Medulla oblongata (tissue), 1 donor: ENCODE measurements at regions not wholly inside any gene's neighbourhood (a gene's known extent, or its start where the extent isn't known, plus 50 kb on each side); places are given as distances from the start of the nearest gene placed in this dataset.

Experiments
- DNase-seq: peaks from one replicate; pipeline ENCODE4 v3.0.0-alpha.2; 2015; ENCODE audit errors: extremely low spot score

DNA sequence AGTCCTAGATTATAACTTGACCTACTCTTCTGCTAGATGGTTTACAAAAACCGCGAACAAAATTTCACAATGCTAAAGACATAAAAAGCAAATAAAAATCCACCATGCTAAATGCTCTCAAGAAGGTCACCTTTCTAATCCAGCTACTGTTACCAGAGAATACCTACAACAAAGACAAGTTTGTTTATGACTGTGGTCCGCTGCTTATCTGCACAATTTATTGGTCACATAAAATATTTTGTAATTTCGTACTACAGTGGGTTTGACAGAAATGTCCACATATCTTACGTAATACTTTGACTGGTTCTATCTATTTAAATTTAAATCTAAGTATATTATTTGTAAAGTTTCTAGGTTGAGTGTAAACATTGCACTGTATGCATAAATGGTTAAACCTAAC is 257.6 kb upstream of the ZNF608 start:
- no peak for DNase-seq

DNA sequence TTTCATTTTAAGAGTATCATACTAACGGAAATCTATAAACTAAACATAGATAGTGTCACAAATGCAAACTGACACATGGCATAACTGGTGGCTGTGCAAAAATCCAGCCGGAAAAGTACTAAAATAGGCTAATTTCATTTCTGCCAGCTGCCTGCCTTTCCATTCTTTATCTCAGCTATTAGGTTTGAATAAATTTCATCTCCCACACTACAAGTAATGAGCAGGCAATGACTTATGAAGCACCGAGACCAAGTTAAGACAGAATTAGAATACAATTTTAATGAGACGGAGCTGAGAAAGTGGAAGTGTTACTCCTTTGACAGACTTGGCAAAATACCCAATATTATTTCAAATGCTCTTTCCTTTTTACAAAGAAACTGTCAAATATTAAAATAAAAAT is 258.8 kb upstream of the ZNF608 start:
- no peak for DNase-seq

DNA sequence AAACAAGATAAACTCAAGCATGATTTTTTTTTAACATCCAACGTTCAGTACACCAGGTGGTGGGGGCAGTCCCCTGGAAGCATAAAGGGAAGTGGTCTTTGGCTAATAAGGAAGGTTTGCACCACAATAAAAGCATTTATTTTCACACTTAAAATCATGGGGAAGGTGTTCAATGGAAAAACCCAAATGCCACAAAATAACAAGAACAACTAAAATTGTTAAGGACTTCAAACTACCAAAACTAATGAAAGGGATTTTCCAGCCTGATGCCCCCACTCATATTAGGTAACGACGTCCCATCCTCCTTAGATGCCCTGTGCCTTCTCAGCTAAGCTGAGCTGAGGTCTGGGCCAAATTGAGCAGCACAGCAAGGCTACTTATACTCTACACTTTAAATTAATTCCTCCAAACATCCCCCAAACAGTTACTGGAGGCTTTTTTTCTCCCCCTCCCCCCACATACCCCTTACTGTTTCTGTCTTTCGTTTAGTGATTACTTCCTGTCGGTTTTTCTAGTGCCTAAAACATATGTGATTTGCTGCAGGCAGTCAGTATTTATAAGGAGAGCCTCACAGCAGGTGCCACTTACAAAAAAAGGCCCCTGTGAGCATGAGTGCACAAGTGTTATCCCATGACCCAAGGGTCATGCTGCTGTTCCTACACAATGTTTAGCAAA is 259.7 kb upstream of the ZNF608 start:
- DNase-seq = no peak

DNA sequence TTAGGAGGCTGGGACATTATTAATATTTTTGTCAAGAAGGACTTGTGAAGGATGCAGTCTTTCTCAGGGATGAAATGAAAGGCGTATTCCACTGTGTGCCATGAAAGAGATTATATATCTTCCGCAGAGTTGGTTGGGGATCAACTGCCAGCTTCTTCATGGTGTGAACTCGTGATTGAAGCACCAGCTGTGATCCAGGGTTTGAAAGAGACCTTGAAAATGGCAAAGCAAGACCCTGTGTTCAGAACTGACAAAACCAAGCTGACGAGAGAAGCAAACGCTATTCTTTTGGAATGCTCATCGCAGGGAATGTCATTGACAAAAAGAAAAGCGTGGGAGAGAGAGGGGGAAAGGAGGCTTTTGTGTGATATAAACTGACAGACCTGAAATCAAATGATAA is 263.9 kb upstream of the ZNF608 start:
- DNase-seq = no peak

DNA sequence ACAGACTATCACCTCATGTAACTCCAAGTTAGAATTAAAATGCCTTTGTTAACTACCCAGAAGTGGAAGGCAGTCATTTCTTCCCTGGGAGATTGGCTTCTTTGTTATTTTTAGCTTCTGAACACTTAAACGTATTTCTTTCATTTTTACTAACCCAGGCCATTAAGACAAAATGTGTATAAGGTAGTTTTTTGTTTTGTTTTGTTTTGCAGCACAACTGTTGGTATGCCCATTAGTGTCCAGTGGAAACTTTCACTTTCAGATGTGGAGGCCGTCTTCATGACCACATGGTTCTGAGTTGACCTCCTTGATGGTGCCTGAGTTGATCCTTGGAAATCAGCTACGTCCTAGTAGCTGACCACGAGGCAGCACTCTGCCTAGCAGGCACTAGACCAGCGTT is 264.6 kb upstream of the ZNF608 start:
- DNase-seq = no peak

DNA sequence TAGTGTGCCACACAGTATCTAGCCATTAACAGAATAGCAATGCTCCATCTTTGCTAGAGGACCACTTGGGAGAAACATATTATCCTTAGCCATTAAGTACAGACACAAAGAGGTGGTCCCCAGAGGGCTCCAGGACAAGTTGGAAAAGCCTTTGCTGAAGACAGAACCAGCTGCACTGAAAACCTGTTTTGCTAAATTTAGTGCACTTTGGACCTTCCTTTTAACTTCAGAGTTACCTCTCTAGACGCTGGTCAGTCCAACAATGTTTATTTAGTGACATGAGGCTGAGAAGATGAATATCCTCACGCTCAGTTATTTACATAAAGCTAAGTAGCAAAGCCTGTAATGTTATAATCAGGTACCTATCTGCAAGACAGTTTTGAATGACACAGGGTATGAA is 265.0 kb upstream of the ZNF608 start:
- DNase-seq = no peak

DNA sequence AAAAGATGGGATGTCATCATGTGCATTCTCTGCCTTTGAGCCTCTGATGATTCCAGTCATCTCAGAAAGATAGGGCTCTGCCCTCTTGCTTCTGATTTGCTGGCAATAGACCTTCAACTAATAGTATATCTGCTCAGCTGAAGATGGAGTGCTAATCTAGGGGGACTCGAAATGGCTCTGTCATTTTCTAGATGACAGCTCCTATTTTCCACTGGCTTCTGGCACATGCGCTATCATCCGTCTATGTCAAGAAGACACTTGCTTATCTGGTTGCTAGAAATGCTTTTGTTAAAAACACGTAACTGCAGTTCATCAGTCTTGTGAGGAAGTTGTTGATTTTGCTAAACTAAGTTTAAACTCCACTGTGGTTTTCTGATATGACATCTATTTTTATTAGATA is 265.5 kb upstream of the ZNF608 start:
- no peak for DNase-seq

DNA sequence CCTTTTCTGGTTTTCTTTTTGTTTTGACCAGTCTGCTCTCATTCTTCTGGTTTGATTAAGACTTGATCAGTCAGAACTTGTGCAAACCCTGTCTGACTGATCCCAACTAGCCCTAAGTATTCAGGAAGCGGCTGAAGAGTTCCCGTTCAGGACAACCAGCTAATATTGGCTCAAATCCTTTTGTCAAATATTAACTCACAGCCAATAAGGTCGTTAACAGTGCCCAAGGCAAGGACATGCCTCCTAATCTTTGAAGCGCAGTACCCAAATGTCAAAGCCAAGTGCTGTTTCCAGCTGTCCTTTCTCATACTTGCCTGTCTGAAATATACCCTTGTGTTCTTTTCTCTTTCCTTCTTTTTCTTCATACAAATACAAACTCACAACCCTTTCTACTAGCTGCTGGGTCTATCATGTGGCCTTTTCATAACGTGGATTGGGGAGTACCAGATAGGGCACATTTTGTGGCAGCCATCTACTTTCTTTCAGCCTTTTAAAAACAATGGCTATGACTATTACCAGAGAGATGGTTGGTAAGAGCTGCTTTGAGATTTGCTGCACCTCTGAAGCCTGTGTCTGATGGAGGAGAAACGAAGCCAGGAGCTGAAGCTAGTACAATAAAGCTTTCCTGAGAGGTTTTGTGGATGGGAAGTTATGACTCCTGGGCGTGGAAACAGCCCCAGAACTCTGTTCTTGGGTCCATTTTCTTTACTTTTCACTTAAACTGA is 266.4 kb upstream of the ZNF608 start:
- DNase-seq = no peak

DNA sequence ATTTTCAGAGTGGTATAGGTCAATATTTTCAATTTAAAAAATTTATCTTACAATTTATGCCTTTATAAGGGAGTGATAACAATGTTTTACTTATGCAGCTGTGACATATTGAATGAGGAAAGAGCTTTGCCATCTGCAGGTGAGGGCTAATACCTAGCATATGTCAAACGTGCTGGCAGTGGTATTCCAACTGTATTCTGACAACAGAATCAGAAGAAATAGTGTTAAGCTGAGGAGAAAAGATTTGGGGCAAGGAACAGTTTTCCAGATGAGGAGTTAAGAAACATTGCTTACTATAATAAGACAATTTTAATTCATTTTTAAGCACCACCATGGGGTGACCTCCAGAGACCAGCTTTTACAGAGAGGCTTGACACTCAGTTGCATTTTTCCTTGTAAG is 267.8 kb upstream of the ZNF608 start:
- no peak for DNase-seq

DNA sequence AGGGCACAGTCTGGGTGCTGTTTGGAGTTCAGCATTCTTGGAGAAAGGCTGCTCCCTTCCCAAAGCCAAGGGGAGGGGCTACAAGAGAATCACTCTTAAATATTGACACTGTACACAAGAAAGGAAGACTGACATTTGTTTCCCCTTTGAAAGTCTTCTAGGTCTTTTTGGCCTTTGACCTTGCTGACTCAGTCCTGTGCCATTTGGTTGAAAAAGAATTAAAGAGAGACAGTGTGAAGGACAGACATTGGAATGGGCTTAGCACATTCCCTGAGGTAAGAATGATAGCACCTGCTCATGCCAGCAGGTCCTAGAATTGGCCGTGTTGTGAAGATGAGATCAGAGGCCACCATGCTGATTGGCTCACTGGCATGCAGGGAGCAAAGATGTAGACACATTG is 271.4 kb upstream of the ZNF608 start:
- no peak for DNase-seq

DNA sequence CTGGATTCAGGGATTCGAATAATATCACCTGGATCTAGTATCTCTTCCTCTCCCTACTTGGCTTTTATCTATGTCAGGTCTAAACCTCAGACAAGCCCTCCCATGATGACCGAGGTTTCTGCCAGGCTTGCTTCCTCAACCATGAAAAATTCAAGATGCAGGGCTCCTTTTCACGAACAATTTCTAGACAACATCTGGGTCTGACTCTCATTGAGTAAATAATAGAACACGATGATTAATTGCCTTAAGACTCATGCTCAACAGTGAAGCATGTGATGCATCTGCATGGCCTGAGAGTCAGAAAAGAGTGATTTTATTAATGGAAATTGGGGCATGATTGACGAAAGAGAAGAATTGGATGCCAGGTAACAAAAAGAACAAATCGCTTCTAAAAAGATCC is 277.2 kb upstream of the ZNF608 start:
- DNase-seq = no peak

DNA sequence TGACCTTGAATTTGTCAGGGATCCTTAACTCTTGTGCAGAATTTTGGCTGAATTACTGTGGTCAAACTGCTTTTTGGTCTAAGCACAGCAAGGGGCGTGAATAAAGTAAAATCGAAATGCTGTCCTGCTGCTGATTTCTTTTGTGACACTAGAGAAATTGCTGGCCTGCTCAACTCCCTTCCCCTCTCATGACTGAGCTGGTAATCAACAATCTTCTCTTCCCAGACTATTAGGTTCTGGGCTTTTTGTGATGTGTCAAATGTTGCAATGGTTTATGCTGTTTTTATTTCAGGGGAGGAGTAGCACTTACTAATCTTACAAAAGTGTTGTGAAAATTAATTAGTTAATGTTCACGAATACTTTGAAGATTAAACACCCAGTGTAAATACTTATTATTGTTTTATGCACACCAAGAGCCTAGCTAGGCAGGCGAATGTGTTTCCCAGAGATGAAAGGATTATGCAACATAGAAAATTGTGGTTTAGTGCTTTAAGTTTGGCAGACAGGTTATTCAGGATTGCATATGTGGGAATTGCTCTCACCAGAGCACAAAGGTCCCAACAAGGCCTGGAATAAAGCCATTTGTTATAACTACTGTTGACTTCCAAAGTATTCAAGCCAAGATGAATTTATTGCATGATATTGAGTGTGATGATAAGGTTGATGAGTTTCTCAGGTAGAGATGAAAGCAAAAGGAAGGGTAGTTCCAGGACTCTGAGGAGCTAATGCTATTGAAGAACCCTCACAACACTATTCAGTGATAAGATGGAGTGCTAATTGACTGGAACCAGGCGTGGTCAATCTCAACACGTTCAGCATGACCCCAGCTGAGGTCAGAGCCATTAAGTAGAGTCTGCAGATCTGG is 280.7 kb upstream of the ZNF608 start:
- DNase-seq = no peak

DNA sequence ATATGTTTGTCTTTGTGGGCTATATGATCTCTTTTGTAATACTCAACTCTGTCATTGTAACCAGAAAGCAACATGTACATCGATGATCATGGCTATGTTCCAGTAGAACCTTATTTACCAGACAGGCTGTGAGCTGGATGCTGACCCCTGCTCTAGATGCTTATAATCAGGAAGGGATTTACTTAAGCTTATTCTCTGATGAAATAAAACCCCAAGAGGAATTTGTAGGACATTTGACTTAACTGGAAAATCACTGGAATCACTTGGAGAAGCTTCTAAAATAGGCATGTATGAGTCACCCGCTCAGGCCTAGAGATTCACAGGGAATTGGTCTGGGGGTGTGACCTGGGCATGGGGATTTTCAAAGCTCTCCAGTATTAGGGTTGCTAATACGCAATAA is 285.8 kb upstream of the ZNF608 start:
- no peak for DNase-seq

DNA sequence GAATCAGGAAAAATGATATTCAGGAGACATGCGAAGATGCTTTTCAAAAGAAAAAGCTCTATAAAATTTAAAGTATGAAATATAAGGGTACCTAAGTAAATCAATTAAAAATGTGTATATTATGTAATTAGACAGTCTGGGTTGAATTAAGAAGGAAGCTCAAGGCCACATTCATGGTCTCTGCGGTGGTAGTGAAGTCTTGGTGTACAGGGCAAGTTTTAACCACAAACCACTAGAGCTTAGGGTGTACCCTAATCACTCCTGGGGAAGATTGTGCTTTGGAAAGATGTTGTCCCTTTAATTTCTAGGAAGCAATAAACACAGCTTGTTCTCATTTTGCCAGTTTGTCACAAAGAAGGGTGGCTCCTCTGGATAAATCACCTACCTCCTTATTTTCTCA is 287.2 kb upstream of the ZNF608 start:
- DNase-seq = no peak

DNA sequence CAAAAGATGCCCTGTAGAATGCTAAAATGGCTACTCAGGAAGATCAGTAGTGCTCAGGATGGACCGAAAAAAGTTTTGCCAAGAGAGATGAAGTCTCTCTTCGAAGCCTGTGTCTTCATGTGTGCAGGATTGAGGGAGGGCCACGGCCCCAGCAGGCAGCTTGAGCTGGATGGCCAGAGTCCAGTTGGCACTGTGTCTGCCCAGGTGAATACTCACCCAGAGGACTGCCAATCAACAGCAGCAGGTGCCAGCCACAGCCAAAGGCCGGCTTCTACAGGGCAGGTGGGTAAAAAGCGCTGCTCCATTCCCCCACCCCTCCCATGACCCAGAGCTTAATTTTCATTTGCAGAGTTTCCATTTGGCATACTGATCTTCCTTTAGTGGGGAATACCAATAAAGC is 287.9 kb upstream of the ZNF608 start:
- no peak for DNase-seq

DNA sequence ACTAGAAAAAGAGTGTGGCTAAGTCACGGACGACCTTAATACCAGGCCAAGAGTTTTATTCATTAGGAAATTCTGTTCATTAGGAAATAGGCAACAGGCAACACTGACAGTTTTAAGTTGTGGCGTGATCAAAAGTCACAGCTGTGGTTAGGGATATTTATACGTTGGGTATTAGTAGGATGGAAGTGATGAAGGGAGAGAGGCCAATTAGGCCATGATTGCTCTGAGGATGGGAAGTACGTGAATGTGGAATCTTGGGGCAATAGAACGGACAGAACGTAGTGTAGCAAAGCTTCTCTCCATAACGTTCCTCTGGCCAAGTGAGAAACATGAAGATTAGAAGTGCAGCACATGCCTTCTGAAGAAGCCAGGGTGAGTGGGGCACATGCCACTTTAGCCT is 290.1 kb upstream of the ZNF608 start:
- no peak for DNase-seq

DNA sequence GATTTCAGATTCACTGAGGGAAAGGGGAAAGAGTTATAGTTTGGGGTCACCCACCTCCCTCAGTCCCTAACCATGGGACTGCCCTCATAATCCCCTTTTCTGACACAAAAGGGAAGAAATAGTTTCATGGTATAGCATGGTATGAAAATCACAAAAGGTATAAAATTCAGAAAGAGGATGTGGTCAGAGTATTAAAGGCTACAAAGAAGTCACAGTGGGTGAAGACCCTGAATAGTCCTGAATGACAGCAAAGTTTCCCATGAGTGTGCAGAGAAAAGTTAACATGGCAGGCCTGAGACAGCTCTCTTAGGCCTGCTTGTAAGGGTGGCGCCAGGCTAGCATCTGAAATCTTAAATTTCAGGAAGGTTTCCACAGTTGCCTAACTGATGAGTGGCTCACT is 290.6 kb upstream of the ZNF608 start:
- no peak for DNase-seq

DNA sequence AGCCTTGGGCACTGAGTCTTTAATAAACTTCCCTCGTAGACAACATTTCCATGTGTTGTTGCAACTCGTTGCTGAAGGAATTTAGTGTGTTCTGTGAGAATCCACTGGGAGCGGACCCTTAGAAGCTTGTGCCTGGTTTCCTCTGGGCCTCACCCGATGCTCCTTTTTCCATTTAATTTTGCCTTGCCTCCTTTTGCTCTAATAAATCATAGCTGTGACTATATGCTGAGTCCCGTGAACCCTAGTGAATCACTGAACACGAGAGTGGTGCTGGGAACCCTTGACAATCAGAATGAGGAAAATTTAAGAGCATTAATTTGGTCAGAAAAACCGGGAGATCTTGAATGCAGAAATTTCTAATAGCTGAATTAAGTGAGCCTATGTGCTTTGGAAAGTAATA is 291.1 kb upstream of the ZNF608 start:
- no peak for DNase-seq

DNA sequence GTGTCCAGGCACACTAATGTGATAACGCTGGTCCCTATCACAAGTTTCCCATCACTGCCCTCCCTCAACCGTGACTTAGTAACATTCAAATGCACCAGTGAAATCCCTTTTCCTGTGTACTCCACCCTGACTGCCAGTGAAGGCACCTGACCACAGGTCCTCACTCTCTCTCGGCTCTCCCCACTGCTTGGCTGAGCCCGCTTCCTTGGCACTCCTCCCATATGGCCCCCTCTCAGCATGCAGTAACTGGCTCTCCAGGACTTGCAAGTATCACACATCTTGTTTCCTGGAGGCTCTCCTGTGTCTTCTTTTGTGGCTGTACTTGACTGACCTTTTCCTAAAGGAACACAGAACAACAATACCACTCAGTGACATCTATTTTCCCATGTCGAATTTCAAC is 292.0 kb upstream of the ZNF608 start:
- no peak for DNase-seq

DNA sequence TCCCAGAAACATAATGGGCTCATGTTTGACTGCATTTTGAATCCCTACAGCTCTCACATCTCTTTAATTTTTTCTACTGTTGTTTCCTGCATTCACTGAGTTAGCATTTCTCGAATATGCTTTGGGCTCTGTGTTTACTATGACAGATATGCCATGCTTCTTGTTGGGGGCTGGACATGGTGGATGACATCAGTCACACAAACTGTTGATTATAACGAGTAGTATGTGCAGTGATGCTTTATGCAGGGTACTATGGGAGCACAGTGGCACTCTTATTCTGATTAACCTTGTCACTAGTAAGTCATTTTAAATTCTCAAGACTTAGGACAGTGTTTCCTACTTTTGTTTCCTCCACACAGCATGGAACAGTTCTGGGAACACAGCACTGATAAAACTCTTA is 295.4 kb upstream of the ZNF608 start:
- DNase-seq = no peak

DNA sequence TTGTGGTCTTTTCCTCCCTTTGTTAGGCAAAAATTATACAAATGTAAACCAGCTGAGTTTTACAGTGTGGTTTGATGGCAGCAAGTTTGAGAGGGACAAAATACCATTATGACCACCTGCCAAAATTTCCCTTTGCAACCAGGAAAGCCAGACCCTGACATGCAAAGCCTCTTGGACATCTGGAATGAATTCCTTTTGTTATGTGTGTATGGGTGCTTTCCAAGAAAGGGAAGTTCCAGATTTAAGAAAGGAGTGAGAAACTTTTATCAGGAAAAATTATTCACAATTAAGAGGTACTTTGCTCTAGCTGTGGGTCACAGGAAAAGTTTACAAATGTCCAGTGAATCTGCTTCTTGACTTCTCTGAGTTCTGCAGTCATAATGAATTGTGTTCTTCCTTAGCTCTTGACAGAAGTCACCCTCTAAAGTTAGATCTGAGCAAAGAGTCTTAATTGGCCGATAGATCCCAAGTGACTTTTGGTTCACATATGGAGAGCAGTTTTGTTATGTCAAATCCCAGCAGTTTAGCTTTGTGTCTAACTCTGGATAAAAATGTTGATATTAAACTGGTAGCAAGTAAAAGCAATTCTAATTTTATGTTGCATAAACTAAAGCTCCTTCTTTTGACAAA is 295.9 kb upstream of the ZNF608 start:
- no peak for DNase-seq

DNA sequence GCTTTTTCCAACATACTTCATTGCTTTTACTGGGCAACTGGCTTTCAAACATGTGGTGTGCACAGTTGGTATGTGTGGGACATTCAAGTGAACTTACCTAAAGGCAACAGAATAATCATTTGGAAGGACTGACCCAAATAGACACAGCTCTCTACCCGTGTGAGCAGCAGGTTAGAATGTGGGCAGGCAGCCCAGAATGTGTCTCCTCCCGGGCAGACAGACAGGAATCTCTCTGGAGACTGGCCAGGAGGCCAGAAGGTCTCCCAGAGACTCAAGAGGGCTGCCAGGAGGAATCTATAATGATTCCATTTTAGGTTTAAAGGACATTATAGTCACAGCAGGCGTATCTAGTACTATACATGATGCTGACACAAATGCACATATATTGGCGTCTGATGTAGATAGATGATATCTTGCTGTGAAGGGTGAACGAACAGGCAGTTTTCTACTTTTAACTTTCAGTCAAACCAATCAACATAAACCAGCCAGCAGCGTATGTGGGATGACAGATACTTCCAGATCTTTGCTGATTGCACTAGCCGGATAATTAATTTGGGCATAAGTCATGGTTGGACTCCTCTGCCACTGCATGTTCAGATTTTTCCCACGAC is 297.4 kb upstream of the ZNF608 start:
- DNase-seq = no peak
